ACHN (cell line): ENCODE measurements at regions not wholly inside any gene's neighbourhood (a gene's known extent, or its start where the extent isn't known, plus 50 kb on each side); places are given as distances from the start of the nearest gene placed in this dataset.

Experiments used
- DNase-seq: peaks from one replicate; pipeline ENCODE4 v3.0.0-alpha.2; 2015
- in situ Hi-C: cut with HindIII; loops from 2 replicates; pipeline ENCODE4 v1.10.0; 2017; ENCODE audit warnings: low sequenced_read_pairs, low pct_ligation_motif_present, low pct_unique_long_range_greater_than_20kb

DNA sequence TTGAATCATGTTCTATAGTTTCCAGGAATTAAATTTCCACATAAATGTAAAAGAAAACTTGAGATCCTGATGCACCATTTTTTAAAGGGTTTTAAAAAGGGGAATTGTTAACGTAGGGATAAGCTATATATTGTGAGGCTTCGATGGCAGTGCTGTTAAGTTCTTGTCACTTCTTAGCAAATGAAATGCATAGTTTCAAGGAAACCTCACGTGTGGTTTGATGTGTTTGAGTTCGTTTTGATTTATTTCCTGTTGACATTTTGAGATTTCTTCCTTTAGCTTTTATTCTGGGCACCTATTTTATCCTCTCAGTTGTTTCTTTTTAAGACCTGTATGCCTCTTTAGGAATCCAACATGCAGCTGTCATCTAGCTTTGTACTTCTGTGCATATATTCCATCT, 301.0 kb downstream of the DOCK8 start:
- DNase-seq: no peak

DNA sequence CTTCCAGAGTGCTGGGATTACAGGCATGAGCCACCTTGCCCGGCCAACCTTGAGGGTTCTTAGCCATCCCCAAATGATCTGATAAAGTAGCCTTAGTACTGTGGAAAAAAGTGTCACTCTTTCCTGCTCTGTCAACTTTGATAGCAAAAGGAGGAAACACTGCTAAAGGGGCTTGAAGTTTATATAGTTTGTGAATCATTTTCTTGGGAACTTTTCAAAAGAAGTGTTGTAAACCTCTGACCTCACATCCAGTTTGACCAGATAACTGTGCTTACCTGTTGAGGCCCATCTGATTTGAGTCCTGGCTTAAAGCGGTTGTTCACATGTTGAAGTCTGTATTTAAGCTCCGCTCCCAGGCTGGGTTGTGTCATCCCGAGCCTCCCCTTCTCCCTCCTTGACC, 303.3 kb downstream of the DOCK8 start:
- in situ Hi-C loops: no loop called here
- DNase-seq: no peak

More for the DNA sequence above, 301.0 kb downstream of the DOCK8 start:
- in situ Hi-C loops: no loop called here

DNA sequence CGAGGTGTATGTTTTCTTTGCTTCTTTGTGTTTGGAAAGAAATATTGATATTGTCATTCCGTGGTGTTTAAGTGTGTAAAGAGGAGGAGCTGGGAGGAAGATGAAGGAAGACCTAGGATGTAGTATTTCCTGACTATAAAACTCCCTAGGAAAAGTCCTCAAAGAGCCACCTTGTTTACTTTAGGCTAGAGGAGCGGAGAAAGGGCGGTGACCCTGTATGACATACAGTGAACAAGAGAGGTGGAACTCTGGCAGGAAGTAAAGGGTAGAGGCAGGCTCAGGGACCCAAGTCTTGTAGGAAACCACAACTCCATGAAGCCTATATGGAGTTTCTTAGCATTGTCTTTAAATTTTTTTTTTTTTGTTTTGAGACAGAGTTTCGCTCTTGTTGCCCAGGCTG, 303.9 kb downstream of the DOCK8 start:
- in situ Hi-C loops: no loop called here
- DNase-seq: no peak

DNA sequence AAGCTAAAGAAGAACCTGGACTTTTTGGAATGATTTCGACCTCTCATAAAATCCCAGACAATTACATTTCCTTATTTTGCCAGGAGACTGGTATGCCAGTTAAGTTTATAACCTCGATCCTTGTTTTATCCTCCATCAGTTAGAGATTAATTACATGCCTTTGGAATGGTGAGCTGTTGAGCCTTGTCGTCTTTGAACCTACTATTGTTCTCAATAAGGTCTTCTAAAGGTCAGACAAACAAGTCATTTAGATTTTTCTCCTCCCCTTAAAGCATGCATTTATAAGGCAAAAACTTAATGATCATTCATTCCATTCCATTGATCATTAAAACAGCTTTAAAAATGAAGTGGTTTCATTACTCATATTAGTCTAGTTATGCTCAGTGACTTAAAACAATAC, 304.9 kb downstream of the DOCK8 start:
- in situ Hi-C loops: no loop called here
- DNase-seq: no peak

DNA sequence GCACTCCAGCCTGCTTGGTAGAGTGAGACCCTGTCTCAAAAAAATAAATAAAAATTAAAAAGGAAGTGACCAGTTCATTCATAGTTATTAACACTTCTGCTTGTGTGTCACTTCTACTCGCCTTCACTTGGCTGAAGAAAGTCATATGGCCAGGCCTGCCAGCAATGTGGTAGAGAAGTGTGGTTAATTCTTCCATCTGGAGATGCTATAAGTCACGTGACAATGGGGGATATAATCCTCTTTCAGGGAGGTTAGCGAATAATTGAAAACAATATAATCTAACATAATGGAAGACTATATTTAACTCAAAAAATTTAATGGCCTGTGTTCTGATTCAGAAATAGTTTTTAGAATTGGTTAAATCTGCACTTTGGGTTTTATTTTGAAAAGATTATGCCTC, 305.6 kb downstream of the DOCK8 start:
- in situ Hi-C loops: no loop called here

DNA sequence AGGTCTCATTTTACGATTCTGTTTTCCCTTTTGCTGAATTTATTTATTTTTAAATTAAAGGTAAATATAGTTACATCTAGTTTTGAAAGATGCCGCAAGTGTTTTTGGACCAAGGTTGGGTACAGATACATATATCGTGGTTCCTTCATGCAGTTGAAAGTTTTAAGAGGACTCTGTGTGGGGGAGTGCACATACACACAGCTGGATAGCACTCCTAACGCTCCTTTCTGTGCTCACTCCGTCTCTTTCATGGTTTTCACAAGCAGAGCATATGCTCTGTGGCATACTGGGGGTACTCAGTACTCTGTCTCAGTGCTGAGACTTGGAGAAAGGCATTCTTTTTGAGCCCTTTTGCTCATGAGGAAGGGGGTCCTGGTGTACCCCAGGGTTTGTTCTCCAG, 307.5 kb downstream of the DOCK8 start:
- in situ Hi-C loops: no loop called here
- DNase-seq: no peak

More for the DNA sequence above, 305.6 kb downstream of the DOCK8 start:
- DNase-seq: no peak

DNA sequence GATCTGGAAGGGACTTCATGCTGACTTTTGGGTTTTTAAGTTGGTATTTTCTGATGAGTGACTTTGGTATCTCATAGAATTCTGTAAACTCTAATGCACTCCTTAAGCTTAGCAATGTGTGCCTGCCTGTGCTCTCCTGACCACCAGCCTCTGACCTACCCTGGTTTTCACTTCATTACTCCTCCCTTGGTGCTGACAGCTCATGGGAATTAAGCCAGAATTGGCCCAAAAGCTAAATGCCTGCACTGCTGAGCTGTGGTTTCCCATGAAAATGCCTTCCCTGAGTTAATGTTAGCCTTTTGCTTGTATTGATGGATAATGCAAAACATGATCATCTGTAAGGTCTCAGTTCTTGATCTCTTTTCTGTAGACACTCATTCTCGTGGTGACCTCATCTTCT, 308.0 kb downstream of the DOCK8 start:
- peak; percentile 26 for DNase-seq
- in situ Hi-C loops: no loop called here

DNA sequence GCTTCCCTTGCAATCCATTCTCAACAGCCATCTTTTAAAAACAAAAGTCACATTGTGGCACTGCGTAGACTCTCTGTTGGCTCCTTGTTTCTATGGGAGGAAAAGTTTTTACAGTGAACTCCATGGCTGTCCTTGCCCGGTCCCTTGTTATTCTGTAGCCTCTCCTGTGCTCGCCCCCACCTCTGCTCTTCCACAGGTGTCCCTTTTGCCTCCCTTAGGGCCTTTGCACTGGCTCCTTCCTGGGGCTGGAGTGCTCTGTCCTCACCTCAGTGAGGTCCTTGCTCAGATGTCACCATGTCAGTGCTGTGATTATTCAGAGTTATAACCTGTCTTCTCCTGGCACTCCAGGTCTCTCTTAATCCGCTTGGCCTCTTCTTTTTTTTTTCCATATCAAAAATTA, 308.8 kb downstream of the DOCK8 start:
- no peak for DNase-seq
- in situ Hi-C loops: no loop called here

DNA sequence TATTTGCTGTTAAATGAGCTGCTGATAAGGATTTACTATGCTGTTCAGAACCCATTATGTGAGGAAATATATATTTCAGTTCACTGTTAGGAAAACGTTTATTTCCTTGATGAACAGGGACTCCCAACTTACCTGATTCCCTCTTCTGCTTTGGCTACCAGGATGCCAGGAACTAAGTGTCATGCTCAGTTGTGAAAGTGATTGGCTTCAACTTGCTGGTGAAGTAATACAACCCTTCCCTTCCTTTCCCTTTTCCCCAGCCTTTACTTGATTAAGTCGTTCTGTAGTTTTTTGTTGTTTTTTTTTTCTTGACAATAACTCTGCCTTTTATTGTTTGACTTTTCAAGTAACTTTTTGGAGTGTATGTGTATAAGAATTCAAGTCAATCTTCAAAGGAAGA, 309.3 kb downstream of the DOCK8 start:
- DNase-seq: no peak
- in situ Hi-C loops: no loop called here

DNA sequence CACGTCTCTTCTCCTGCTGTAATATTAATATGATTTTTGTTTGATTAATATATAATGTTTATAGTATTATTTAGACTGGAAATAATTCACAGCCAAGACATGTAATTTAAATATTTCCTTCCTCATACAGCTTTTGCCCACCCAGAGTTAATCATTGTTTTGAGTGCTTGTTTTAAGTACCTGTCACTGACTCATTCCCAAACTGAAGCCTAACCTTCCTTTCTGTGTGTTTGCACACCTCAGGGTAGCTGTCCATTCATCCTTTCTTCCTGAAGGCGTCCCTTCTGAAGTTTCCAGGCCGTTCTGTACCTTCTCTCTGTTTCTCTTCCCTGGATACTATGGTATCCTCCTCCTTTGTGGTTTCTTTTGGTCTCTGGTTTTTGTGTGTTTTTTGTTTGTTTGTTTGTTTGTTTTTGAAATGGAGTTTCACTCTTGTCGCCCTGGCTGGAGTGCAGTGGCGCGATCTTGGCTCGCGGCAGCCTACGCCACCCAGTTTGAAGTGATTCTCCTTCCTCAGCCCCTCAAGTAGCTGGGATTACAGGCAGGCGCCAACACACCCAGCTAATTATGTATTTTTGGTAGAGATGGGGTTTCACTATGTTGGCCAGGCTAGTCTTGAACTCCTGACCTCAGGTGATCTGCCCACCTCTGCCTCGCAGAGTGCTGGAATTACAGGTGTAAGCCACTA, 312.4 kb downstream of the DOCK8 start:
- no peak for DNase-seq
- in situ Hi-C loops: no loop called here

DNA sequence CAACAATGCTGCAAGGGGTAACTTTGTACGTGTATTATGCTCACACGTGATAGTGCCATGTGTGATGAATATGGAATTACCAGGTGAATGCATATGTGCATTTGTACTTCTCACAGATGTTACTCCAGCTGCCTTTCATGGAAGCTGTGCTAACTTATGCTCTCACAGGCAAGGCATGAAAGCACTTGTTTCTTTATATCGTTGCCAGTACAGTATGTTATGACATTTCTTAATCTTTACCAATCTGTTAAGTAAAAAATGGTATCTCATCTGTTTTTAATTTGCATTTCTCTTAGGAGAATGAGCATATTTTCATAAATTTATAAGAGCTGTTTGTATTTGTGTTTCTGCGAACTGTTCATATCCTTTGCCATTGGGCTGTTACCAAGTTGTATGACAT, 311.8 kb upstream of the DMRT1 start:
- in situ Hi-C loops: no loop called here
- DNase-seq: no peak

DNA sequence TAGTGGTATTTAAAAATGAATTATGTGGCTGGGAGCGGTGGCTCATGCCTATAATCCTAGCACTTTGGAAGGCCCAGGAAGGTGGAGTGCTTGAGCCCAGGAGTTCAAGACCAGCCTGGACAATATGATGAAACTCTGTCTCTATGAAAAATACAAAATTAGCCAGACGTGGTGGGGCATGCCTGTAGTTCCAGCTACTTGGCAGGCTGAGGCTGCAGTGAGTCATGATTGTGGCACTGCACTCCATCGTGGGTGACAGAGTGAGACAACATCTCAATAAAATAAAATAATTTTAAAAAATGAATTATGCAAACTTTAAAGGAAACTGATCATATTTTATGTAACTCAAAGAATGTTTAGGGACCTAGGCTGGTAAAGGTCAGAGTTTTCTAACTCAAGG, 310.8 kb upstream of the DMRT1 start:
- peak; percentile 64 for DNase-seq
- in situ Hi-C loops: no loop called here

DNA sequence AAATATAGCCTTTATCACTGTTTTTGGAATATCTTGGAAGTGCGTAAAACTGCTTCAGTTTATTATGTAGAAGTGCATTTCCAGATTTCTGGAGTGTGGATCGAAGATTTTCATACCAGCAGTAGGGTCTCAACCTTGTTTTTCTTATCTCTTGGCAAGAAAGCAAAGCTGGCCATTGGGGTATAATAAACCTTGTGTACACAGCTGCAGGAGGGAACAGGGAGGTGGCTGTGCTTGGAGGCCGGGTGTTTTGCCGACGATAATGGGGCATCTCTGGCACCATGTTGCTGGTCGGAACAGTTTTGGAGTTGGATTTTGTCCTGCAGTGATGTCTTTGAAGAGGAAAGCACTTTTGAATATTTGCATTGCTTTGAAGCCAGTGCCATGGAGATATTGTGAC, 308.8 kb upstream of the DMRT1 start:
- in situ Hi-C loops: no loop called here
- DNase-seq: no peak

DNA sequence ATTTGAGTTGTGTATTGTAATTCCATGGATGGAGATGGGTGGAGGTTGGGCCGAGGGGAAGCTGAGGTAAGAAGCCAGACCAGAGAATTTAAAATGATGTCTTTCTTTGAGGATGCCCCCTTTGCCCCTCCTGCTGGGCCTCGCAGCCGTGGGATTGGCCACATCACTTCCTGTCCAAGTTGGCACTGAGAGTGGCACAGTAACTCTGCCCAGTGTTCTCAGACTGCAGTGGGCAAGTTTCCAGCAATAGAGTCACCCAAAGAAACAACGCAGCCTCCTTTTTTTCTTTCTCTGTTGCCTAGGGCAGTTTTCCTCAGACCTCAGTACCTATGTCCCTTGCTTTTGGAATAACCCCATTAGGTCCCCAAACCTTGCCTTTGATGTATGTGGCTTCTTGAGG, 306.6 kb upstream of the DMRT1 start:
- peak; percentile 41 for DNase-seq
- in situ Hi-C loops: no loop called here

DNA sequence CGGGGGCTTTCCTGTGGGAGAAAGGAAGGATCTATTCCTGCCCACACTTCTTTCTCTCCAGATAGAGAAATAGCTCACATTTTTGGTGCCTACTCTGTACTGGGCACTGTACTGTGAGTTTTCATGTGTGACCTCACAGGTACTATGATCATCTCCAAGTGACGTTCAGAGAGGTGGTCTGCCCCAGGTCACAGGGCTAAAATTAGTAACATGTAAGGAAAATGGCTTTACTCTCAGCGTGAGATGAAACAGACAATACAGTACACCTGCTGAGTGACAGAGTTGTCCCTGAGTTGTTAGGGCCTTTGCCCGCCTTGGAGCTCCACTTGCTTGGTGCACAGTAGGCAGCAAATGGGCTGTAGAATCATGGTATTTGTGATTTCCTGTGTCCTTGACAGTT, 306.1 kb upstream of the DMRT1 start:
- DNase-seq: no peak
- in situ Hi-C loops: no loop called here

DNA sequence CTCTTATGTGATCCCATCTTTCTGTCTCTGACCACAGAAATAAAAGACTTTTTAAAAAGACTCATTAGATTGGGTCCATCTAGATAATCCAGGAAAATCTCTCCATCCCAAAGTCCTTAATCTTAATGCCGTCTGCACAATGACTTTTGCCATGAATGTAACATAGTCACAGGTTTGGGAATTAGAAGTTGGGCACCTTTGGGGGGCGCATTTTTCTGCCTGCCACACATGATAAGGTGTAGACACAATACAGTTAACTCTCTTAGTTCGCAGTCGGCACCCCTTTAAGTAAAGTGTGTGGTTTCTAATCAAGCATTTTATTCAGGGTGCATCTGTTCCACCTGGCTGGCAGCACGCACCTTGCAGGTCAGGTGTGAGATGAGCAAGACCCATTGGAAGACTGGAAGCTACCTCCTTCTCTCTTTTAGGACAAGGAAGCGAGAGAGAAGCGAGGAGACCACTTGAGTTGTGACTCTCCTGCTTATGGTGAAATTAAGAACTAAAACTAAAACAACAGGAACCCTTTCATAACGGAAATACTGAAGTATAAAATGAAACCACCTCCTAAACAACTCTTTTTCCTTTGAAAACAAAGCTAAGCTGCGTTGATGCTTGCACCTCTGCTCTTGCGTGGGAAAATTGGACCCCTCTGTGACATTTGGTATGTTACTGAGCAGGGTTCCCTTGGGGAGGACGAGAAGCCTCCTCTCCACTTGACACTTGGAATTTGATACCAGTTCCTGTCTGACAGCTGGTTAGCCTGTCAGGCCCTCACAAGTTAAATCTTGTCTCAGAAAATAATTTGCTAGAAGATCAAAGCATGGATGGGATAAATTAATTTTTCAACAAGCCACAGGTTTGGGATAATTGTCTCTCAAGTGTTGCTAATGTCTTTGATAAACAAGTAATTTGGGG, 304.6 kb upstream of the DMRT1 start:
- DNase-seq: no peak
- in situ Hi-C loops: no loop called here

DNA sequence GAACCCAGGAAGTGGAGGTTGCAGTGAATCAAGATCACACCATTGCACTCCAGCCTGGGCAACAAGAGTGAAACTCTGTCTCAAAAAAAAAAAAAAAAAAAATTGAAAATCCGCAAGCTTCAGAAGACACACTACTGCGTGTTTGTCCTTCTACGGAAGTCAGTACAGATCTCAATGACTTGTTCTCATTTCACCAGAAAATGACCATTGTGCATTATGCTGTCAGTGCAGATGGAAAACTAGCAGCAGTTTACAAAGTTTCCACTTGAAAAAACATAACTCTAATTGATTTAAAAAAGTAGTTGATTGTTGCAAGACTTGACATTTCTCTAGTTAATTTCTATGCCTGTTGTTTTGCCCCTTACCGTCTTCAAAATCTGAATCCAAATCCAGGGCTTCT, 298.0 kb upstream of the DMRT1 start:
- no peak for DNase-seq
- in situ Hi-C loops: no loop called here

DNA sequence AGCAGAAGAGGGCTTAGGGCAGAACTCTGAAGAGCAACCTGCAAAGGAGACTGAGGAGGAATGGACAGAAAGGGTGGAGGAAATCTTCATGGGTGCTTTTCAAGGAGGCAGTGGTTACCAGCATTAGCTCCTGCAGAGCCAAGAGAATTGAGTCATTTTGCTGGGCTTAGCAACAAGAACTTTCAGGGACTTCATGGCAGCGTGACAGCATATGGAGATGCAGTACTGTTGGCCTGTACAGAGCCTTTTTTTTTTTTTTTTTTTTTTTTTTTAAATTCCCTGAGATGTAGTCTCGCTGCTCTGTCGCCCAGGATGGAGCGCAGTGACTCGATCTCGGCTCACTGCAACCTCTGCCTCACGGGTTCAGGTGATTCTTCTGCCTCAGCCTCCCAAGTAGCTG, 296.0 kb upstream of the DMRT1 start:
- DNase-seq: no peak
- in situ Hi-C loops: no loop called here

DNA sequence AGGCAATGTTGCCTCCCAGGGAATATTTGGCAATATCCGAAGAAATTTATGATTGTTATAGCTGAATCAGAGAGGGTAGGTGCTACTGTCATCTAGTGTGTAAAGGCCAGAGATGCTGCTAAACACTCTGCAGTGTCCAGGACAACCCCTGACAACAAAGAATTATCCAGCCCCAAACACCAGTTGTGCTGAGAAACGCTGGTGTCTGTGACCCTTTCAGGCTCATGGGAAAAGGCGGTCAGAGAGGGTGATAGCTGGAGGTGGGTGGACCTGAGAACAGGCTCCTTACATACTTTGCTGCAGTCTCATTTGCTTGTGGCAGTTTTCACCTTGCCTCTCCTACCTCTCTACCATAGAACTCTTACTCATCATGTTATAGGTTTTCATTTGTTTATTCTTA, 295.3 kb upstream of the DMRT1 start:
- DNase-seq: no peak
- in situ Hi-C loops: no loop called here

DNA sequence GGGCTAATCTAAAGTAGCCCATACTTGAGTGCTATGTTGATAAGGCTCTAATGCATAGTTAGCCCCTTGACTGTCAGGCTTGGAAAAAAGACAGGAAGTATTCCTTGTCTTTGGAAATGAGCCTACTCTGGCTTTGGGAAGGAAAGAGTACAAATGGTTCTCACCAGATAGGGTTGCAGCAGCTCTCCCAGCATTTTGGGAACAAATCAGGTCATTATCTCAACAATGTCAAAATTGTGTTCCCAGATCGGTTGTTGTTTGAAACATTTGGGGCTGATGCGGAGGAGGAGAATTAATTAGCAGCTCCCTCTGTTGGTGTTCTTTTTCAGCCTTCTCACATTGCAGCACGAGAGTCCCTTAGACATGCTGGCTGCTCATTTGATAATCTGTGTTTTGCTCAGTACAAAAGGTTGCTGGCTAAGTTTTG, 294.7 kb upstream of the DMRT1 start:
- no peak for DNase-seq
- in situ Hi-C loops: no loop called here
